K562 (cell line): ENCODE measurements at regions not wholly inside any gene's neighbourhood (a gene's known extent, or its start where the extent isn't known, plus 50 kb on each side); places are given as distances from the start of the nearest gene placed in this dataset.

Experiments used
- ATAC-seq: fragments of 200-7000 bp; cut with Tn5 transposase; 3 replicates; pipeline ENCODE4 v1.9.1; 2020; ENCODE audit warnings: moderate library complexity
- BruUV-seq: library from RNA; stranded (reverse); fragments of 400-500 nt; replicated peaks from 2 replicates; lab custom pipeline; 2021; lab: Mats Ljungman, UMichigan
- CTCF ChIA-PET: fragments of 300-600 bp; formaldehyde crosslinking; extraction: SDS; loops from one replicate; lab custom pipeline; 2021; ENCODE audit warnings: low intra/inter-chr PET ratio; lab: Yijun Ruan, JAX
- POLR2A ChIA-PET: fragments of 300-600, 350-650 bp; sonication (Branson Sonifier 250); formaldehyde crosslinking; extraction: SDS; loops from one replicate; lab custom pipeline; 2021; ENCODE audit warnings: antibody characterized with exemption, inconsistent platforms; lab: Yijun Ruan, JAX
- DNase-seq, 4 experiments: peaks; one replicate each; pipeline versions ENCODE4 v3.0.0 to v3.0.0-alpha.2; 2011 to 2018; ENCODE audit warnings: low spot score in 3 of 4, mixed read lengths in 3 of 4; ENCODE audit errors: extremely low read depth in 1 of 4
- FAIRE-seq: peaks from 2 replicates; lab custom pipeline; 2011; peaks lifted over from hg19 to GRCh38; lab: Jason Lieb, UNC
- H2AFZ ChIP-seq: 2 replicates; pipeline ENCODE4 v1.6.0; 2011; ENCODE audit warnings: low read depth, low read length, control low read depth, inconsistent platforms
- H3K27ac ChIP-seq: fragments of 200-600 bp; 3 replicates; pipeline ENCODE4 v1.8.0; 2011; ENCODE audit warnings: low read depth, mild to moderate bottlenecking, control low read depth, inconsistent platforms, low read length, moderate library complexity, mixed read lengths; ENCODE audit errors: extremely low read depth
- H3K27me3 ChIP-seq, 2 experiments: fragments of 300-600 bp in 1 of 2; 2 replicates in 1 of 2; 3 replicates in 1 of 2; pipeline versions ENCODE4 v1.6.0 to v1.8.0; 2011; ENCODE audit warnings: inconsistent platforms in 2 of 2, low read length in 2 of 2, mild to moderate bottlenecking in 1 of 2, mixed read lengths in 1 of 2, moderate library complexity in 1 of 2; ENCODE audit not compliant: control insufficient read depth in 2 of 2, insufficient read depth in 2 of 2
- H3K36me3 ChIP-seq: fragments of 300-600 bp; 3 replicates; pipeline ENCODE4 v1.8.0; 2011; ENCODE audit warnings: mild to moderate bottlenecking, low read length, inconsistent platforms; ENCODE audit not compliant: control insufficient read depth, insufficient read depth
- H3K4me1 ChIP-seq, 2 experiments: fragments of 200-600 bp in 1 of 2; replicated peaks in 1 of 2; 2 replicates in 1 of 2; 3 replicates in 1 of 2; pipeline versions ENCODE4 v1.5.1 to v1.8.0; 2011; ENCODE audit warnings: inconsistent platforms in 2 of 2, low read length in 2 of 2, mild to moderate bottlenecking in 1 of 2, mixed read lengths in 1 of 2, moderate library complexity in 1 of 2; ENCODE audit not compliant: control insufficient read depth in 2 of 2, insufficient read depth in 2 of 2
- H3K4me2 ChIP-seq: 2 replicates; pipeline ENCODE4 v1.6.1; 2011; ENCODE audit warnings: low read length, control low read depth, inconsistent platforms, mixed read lengths; ENCODE audit not compliant: insufficient read depth
- H3K4me3 ChIP-seq: fragments of 200-600 bp; sonication (generic), shearing (Covaris generic); 2 replicates; pipeline ENCODE4 v1.5.1; 2016; ENCODE audit warnings: control low read depth, inconsistent platforms
- H3K79me2 ChIP-seq: fragments of 200-600 bp; 3 replicates; pipeline ENCODE4 v1.8.0; 2011; ENCODE audit warnings: low read length, inconsistent platforms; ENCODE audit not compliant: control insufficient read depth, insufficient read depth
- H3K9ac ChIP-seq, 2 experiments: 2 replicates each; pipeline versions ENCODE4 v1.6.0 to v1.6.1; 2011; ENCODE audit warnings: low read depth in 2 of 2, low read length in 2 of 2, control low read depth in 1 of 2, inconsistent platforms in 1 of 2, mild to moderate bottlenecking in 1 of 2, mixed read lengths in 1 of 2; ENCODE audit not compliant: insufficient read depth in 1 of 2
- H3K9me1 ChIP-seq: one replicate; pipeline ENCODE4 v1.6.0; 2011; ENCODE audit warnings: inconsistent platforms, mild to moderate bottlenecking, low read length, moderate library complexity; ENCODE audit not compliant: control insufficient read depth, insufficient read depth
- H3K9me3 ChIP-seq: replicated peaks from 2 replicates; pipeline ENCODE4 v1.5.1; 2011; ENCODE audit warnings: low read depth, low read length, inconsistent platforms; ENCODE audit not compliant: control insufficient read depth, insufficient read depth
- H4K20me1 ChIP-seq: replicated peaks from 2 replicates; pipeline ENCODE4 v1.6.1; 2011; ENCODE audit warnings: low read length, inconsistent platforms, mixed read lengths; ENCODE audit not compliant: control insufficient read depth, insufficient read depth
- ID3 ChIP-seq, 2 experiments: fragments of 250-450 bp in 1 of 2; fragments of 450-650 bp in 1 of 2; sonication (Bioruptor Pico) in 1 of 2; IDR thresholded peaks; 2 replicates each; pipeline versions ENCODE4 v1.6.1 to v1.8.0; 2016 to 2021; ENCODE audit warnings: mild to moderate bottlenecking in 2 of 2, moderate library complexity in 2 of 2, missing compliant biosample characterization in 1 of 2, missing genetic modification characterization in 1 of 2
- NONO ChIP-seq, 2 experiments: fragments of 200-400 bp in 1 of 2; fragments of 450-650 bp in 1 of 2; formaldehyde crosslinking in 1 of 2; IDR thresholded peaks; 2 replicates each; pipeline ENCODE4 v1.6.1; 2017; ENCODE audit warnings: low read depth in 2 of 2, mild to moderate bottlenecking in 2 of 2, moderate library complexity in 2 of 2, low read length in 1 of 2
- PTBP1 ChIP-seq: fragments of 200-400 bp; formaldehyde crosslinking; IDR thresholded peaks from 2 replicates; pipeline ENCODE4 v1.6.1; 2017; ENCODE audit warnings: low read depth, low read length
- SMARCB1 ChIP-seq: IDR thresholded peaks from 2 replicates; pipeline ENCODE4 v1.6.1; 2011; ENCODE audit warnings: improper control_type of control experiment, low read depth; ENCODE audit not compliant: insufficient read length
- WGBS: fragments of 100-300 bp; shearing (Covaris generic); methylation state at CpG from one replicate; pipeline ENCODE4 v1.1.6; 2016; ENCODE audit warnings: low coverage, mixed read lengths; ENCODE audit not compliant: insufficient coverage; ENCODE audit errors: missing lambda C conversion rate; 5-methylcytosine and 5-hydroxymethylcytosine counted together
- in situ Hi-C: fragments of 300-500 bp; cut with MboI; formaldehyde crosslinking; loops from 4 replicates; pipeline ENCODE4 v1.15.0; 2018; ENCODE audit warnings: inconsistent platforms, mixed read lengths
- intact Hi-C: fragments of 100-400 bp; cut with micrococcal nuclease; formaldehyde crosslinking; loops from 2 replicates; pipeline ENCODE4 v1.14.2; 2022

GRCh38 chr22:26910845-26911244, 253.5 kb downstream of the MIAT start:
- POLR2A ChIA-PET, result interaction anchor here (0.7 kb wide), 1 partner anchor 337 kb away, joined by 3 read pairs; no protein-coding TSS in a partner anchor
- H3K27me3 ChIP-seq, result peaks cover 7 to 18% of the 10 kb centered on the region in 2 experiments; a peak in 3 of 5 replicates
- WGBS, result 0% methylated on average over 3 of the region's 4 CpGs
- H4K20me1 ChIP-seq, result no peaks in the 10 kb centered on the region
- no peak overlapping the region for H2AFZ ChIP-seq
- no peaks in the 10 kb centered on the region for H3K9me3 ChIP-seq
- no peak overlapping the region for H3K4me3 ChIP-seq
- in situ Hi-C loops, result no loop called here
- ATAC-seq (no peak), DNase-seq (no peak), FAIRE-seq (no peak)
- no peak overlapping the region for H3K9ac ChIP-seq
- TF ChIP-seq SMARCB1, result no peak
- TF ChIP-seq PTBP1, result no peak
- no peak for TF ChIP-seq ID3 (CRISPR knock-in tag; IDR thresholded peaks at IDR 0.05)
- TF ChIP-seq ID3 (tag; IDR thresholded peaks at IDR 0.05), result no peak
- TF ChIP-seq NONO (IDR thresholded peaks at IDR 0.05; ENCODE audit: low read depth in 2 of 2, low read length in 1 of 2), result no peak
- no peaks in the 10 kb centered on the region for H3K36me3 ChIP-seq
- no peak overlapping the region for H3K4me2 ChIP-seq
- BruUV-seq, result no TSS peak
- CTCF ChIA-PET, result no interaction called here
- no peaks in the 10 kb centered on the region for H3K79me2 ChIP-seq
- H3K9me1 ChIP-seq, result no peaks in the 10 kb centered on the region
- H3K27ac ChIP-seq, result no peak overlapping the region
- intact Hi-C loops, result no loop called here
- no peaks in the 10 kb centered on the region for H3K4me1 ChIP-seq
